GM10248 (cell line): ENCODE measurements at regions not wholly inside any gene's neighbourhood (a gene's known extent, or its start where the extent isn't known, plus 50 kb on each side); places are given as distances from the start of the nearest gene placed in this dataset.

Experiments
- CTCF ChIA-PET: fragments of 300-600 bp; sonication (Branson Sonifier 250); formaldehyde crosslinking; extraction: SDS; loops from one replicate; lab custom pipeline; 2021; ENCODE audit warnings: antibody characterized with exemption; lab: Yijun Ruan, JAX
- POLR2A ChIA-PET: fragments of 350-650 bp; sonication (Branson Sonifier 250); formaldehyde crosslinking; extraction: SDS; loops from one replicate; lab custom pipeline; 2020; ENCODE audit warnings: antibody characterized with exemption; lab: Yijun Ruan, JAX
- DNase-seq: peaks from one replicate; pipeline ENCODE4 v3.0.0; 2012; ENCODE audit errors: extremely low spot score
- CTCF ChIP-seq: IDR thresholded peaks from 2 replicates; pipeline ENCODE4 v1.5.1; 2012; ENCODE audit warnings: mild to moderate bottlenecking, low read depth; ENCODE audit errors: extremely low read depth, missing control alignments, control extremely low read depth

DNA sequence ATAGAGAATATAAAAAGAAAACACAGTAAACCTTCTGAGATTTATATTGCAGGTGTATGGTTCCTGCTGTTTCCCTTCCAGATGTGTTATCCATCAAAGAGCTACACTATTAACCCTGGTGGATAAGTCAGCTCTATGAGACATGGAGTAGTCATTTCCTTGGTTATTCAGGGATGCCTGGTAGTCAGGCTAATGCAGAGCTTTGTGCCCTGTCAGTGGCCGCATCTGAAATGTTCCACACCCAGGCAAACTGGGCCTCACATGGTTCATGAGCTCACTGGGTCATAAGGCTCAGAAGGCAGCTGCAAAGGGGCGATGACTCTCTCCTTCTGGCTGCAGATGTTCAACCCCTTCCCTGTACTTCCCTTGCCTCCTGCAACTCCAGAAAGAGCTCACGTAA lies 473.6 kb downstream of the EPHA7 start:
- no peak for DNase-seq
- POLR2A ChIA-PET: no interaction called here

GRCh38 chr6:92944132-92944531 lies 475.2 kb downstream of the EPHA7 start:
- CTCF ChIA-PET: no interaction called here
- DNase-seq: no peak
- POLR2A ChIA-PET: no interaction called here
- TF ChIP-seq CTCF: no peak

More for the DNA sequence above, 473.6 kb downstream of the EPHA7 start:
- CTCF ChIA-PET: interaction anchor here (1.0 to 1.6 kb wide), 3 partner anchors 10 to 254 kb away, joined by 3 to 5 read pairs (median 3); no protein-coding TSS in a partner anchor
- no peak for TF ChIP-seq CTCF

DNA sequence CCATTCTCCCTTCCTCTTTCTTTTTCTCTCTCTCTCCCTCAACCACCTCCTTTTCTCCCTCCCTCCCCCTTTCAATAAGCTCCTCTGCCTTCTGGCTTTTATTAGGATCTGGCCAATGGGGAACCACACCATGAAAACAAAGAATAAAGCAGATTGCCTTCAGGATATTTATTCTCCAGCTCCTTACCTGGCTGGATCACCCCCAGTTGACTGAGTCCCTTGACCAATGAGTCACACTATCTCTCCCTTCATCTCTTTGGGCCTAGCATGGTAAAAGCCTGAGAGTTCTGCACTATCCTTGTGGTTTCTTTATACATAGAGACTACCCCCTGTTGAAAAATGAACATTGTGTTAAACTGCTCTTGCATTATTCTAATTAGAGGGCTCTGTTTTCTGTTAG lies 476.8 kb downstream of the EPHA7 start:
- no peak for DNase-seq
- no peak for TF ChIP-seq CTCF
- ChIA-PET POLR2A (no interaction called here), CTCF (no interaction called here)

GRCh38 chr6:92934625-92935024 lies 484.7 kb downstream of the EPHA7 start:
- no peak for TF ChIP-seq CTCF
- POLR2A ChIA-PET: no interaction called here
- DNase-seq: no peak
- CTCF ChIA-PET: no interaction called here

DNA sequence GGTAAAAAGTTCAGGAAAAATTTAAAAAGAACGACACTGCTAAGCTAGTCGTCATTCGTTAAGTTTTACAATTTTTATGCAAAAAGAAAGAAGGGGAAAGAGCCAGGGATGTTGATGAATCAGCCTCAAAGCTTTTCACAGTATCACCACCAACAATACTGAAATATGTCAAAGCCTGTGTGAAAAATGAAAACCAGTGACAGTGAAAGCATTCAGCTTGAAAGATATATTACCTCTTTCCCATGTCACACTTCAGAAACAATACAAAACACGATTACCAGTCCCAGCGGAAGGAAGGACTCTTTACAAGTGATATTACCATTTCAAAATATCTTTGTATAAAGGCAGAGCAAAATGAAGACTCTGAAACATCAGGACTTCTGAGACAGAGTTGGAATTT lies 489.2 kb downstream of the EPHA7 start:
- no peak for TF ChIP-seq CTCF
- ChIA-PET POLR2A (no interaction called here), CTCF (interaction anchor here (0.9 to 2.0 kb wide), 2 partner anchors 14 to 118 kb away, joined by 3 to 6 read pairs; no protein-coding TSS in a partner anchor)
- DNase-seq: no peak

DNA sequence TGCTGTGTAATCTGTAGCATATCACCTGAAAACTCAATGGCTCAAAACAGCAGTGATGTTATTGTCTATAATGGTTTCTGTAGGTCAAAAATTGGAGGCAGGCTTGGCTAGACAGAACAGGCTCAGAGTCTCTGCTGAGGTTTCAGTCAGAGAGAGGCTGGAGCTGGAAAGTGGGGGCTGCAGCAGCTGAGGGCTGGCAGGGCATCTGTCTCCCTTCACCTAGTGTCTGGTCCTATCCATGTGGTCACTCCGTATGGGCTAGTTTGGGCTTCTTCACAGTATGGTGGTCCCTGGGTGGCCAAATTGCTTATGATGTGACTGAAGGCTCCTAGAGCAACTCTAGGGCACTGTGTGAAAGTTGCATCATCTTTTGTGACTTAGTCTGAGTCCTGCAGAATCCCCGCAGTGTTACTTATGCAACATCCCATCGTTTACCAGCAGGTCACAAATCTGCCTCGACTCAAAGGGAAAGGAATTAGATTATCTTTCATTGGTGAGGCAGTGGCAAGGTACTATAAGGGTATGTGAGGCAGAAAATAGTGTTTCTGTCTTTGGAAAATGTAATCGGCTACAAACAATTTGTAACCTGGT lies 497.0 kb downstream of the EPHA7 start:
- POLR2A ChIA-PET: no interaction called here
- CTCF ChIA-PET: no interaction called here
- no peak for DNase-seq
- TF ChIP-seq CTCF: no peak

DNA sequence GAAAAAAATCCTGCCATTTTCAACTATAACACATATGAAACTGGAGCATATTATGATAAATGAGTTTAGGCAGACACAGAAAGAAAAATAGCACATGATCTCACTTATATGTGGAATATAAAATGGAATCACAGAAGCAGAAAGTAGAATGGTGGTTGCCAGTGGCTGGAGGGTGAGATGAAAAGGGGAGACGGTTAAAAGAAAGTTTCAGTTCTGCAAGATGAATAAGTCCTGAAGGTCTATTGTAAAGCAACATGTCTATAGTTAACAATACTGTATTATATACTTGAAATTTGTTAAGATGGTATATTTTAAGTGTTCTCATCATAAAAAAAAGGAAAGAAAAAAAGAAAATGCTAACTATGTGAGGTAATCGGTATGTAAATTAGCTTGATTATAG lies 503.9 kb downstream of the EPHA7 start:
- no peak for DNase-seq
- POLR2A ChIA-PET: no interaction called here
- CTCF ChIA-PET: no interaction called here
- no peak for TF ChIP-seq CTCF
